HEK293T (cell line): ENCODE measurements at regions not wholly inside any gene's neighbourhood (a gene's known extent, or its start where the extent isn't known, plus 50 kb on each side); places are given as distances from the start of the nearest gene placed in this dataset.

Experiments used
- ELF4 ChIP-seq: fragments of 450-650 bp; IDR thresholded peaks from 2 replicates; pipeline ENCODE4 v1.6.1; 2017; ENCODE audit warnings: antibody characterized with exemption
- FOXM1 ChIP-seq: fragments of 450-650 bp; IDR thresholded peaks from 2 replicates; pipeline ENCODE4 v1.6.1; 2017; ENCODE audit warnings: mild to moderate bottlenecking, borderline replicate concordance
- L3MBTL2 ChIP-seq: fragments of 450-650 bp; conservative IDR thresholded peaks from 2 replicates; pipeline ENCODE4 v1.6.1; 2016; ENCODE audit warnings: mild to moderate bottlenecking
- SP1 ChIP-seq: fragments of 450-650 bp; IDR thresholded peaks from 2 replicates; pipeline ENCODE4 v1.6.1; 2017
- SUZ12 ChIP-seq: fragments of 450-650 bp; IDR thresholded peaks from 2 replicates; pipeline ENCODE4 v1.6.1; 2016; ENCODE audit warnings: mild to moderate bottlenecking

GRCh38 chr20:43843965-43844660 lies 70.5 kb upstream of the TOX2 start:
- TF ChIP-seq ELF4 (no peak), SUZ12 (no peak), SP1 (no peak), FOXM1 (no peak), L3MBTL2 (no peak)
